Stomach (tissue), 8 donors: ENCODE measurements at regions not wholly inside any gene's neighbourhood (a gene's known extent, or its start where the extent isn't known, plus 50 kb on each side); places are given as distances from the start of the nearest gene placed in this dataset.

Experiments
- DNase-seq, 2 donors: peaks; one replicate each; pipeline versions ENCODE4 v3.0.0 to v3.0.0-alpha.2; 2013 to 2019
- H3K27ac ChIP-seq, 5 donors: fragments of 200-600 bp in 4 of 5; sonication (generic) in 4 of 5; one replicate each; pipeline ENCODE4 v1.5.1; 2013 to 2019; ENCODE audit warnings: mild to moderate bottlenecking in 1 of 5, moderate library complexity in 1 of 5
- H3K27me3 ChIP-seq, 3 donors: fragments of 200-600 bp; sonication (generic); one replicate each; pipeline ENCODE4 v1.5.1; 2017 to 2019; ENCODE audit warnings: mixed run types in 1 of 3
- H3K36me3 ChIP-seq, 4 donors: fragments of 200-600 bp; sonication (generic); 1 replicate in 3 of 4; 2 replicates in 1 of 4; pipeline ENCODE4 v1.5.1; 2016 to 2019
- H3K4me1 ChIP-seq, 4 donors: fragments of 200-600 bp; sonication (generic); one replicate each; pipeline ENCODE4 v1.5.1; 2016 to 2019
- H3K4me3 ChIP-seq, 4 donors: fragments of 200-600 bp; sonication (generic) in 3 of 4; one replicate each; pipeline ENCODE4 v1.5.1; 2016 to 2019; ENCODE audit warnings: mild to moderate bottlenecking in 1 of 4
- H3K9me3 ChIP-seq, 4 donors: fragments of 200-600 bp; sonication (generic); one replicate each; pipeline ENCODE4 v1.5.1; 2016 to 2019
- CTCF ChIP-seq, 7 experiments: fragments of 450-650 bp in 4 of 7; fragments of 200-600 bp in 3 of 7; sonication (generic) in 3 of 7; IDR thresholded peaks; one replicate each; pipeline ENCODE4 v1.5.1; 2016 to 2019; ENCODE audit warnings: antibody characterized with exemption in 7 of 7, control low read depth in 2 of 7, mild to moderate bottlenecking in 1 of 7
- EP300 ChIP-seq: sonication (generic); formaldehyde crosslinking; IDR thresholded peaks from one replicate; pipeline ENCODE4 v1.6.1; 2017; ENCODE audit warnings: antibody characterized with exemption
- POLR2A ChIP-seq, 4 donors: fragments of 450-650 bp; IDR thresholded peaks; one replicate each; pipeline ENCODE4 v1.6.1; 2016; ENCODE audit warnings: antibody characterized with exemption in 4 of 4, control low read depth in 2 of 4, mild to moderate bottlenecking in 1 of 4, moderate library complexity in 1 of 4
- POLR2AphosphoS5 ChIP-seq, 3 donors: sonication (generic); formaldehyde crosslinking; IDR thresholded peaks; one replicate each; pipeline ENCODE4 v1.6.1; 2016; ENCODE audit warnings: antibody characterized with exemption in 3 of 3
- WGBS, 5 donors: extraction: QIAGEN DNeasy Blood & Tissue Kit in 3 of 5; methylation state at CpG; one replicate each; pipeline versions ENCODE4 v1.1.5 to v1.1.7; 2013 to 2018; 5-methylcytosine and 5-hydroxymethylcytosine counted together
- intact Hi-C: fragments of 100-400 bp; cut with DNase I; formaldehyde crosslinking; loops from one replicate; pipeline ENCODE4 v1.15.1; 2023; ENCODE audit warnings: low total_unique reads
- donor health status: healthy with polysubstance abuse.
- donor health status: Bipolar disorder and iron deficiency.
- donor health status: healthy.

- TF ChIP-seq CTCF (IDR thresholded peaks at IDR 0.05) = no peak
- no peak for TF ChIP-seq EP300
- no peak for TF ChIP-seq POLR2A (IDR thresholded peaks at IDR 0.05)
- no peak for TF ChIP-seq POLR2AphosphoS5 (IDR thresholded peaks at IDR 0.05)
- Histone ChIP-seq H3K4me1 (peaks cover 6 to 24% (median 14%) of the 10 kb centered on the region in 4 donors), H3K36me3 (no peaks in the 10 kb centered on the region), H3K9me3 (no peaks in the 10 kb centered on the region), H3K27ac (no peak overlapping the region), H3K4me3 (no peak overlapping the region), H3K27me3 (no peaks in the 10 kb centered on the region)
- DNase-seq = no peak
- intact Hi-C loops = no loop called here
Observed at GRCh38 chr1:168911370-168911769, 182.4 kb upstream of the DPT start.

- Histone ChIP-seq H3K36me3 (no peaks in the 10 kb centered on the region), H3K9me3 (no peaks in the 10 kb centered on the region), H3K4me1 (peaks cover 0 to 1% (median 0%) of the 10 kb centered on the region in 4 donors), H3K27me3 (no peaks in the 10 kb centered on the region), H3K27ac (no peak overlapping the region), H3K4me3 (no peak overlapping the region)
- intact Hi-C loops = no loop called here
- WGBS, 5 donors = 86 to 95% (median 87%) methylated on average over 4 of the region's 4 CpGs
- no peak for DNase-seq
- no peak for TF ChIP-seq POLR2A (IDR thresholded peaks at IDR 0.05)
- TF ChIP-seq POLR2AphosphoS5 (IDR thresholded peaks at IDR 0.05) = no peak
- no peak for TF ChIP-seq EP300
- TF ChIP-seq CTCF (IDR thresholded peaks at IDR 0.05) = no peak
Observed at GRCh38 chr1:168913711-168914463, 184.9 kb upstream of the DPT start.

DNA sequence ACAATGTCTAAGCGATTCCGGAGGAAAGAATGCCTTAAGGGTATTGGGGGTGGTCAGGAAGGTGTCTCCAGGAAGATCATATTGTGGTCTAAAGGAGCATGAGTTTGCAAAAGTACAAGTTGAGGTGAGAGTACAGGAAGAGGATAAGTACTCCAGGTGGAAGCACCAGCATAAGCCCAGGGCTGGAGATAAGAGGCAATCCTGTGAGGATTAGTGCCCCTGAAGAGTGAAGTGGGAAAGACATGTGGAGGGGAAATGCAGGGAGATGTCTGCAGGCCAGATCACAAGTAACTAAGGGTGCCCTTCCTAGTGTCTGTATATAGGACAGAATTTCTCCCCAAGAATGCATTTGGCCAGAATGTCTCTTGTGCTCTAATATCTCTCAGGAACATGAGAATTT lies 188.3 kb upstream of the DPT start:
- H3K36me3 ChIP-seq = no peaks in the 10 kb centered on the region
- no peak overlapping the region for H3K27ac ChIP-seq
- no peak for DNase-seq
- WGBS, 5 donors = 86 to 98% (median 91%) methylated on average over 2 of the region's 2 CpGs
- TF ChIP-seq POLR2A (IDR thresholded peaks at IDR 0.05) (no peak), EP300 (no peak), CTCF (IDR thresholded peaks at IDR 0.05) (no peak), POLR2AphosphoS5 (IDR thresholded peaks at IDR 0.05) (no peak)
- no peaks in the 10 kb centered on the region for H3K27me3 ChIP-seq
- H3K4me1 ChIP-seq = peaks cover 14 to 31% (median 24%) of the 10 kb centered on the region in 4 donors
- no peaks in the 10 kb centered on the region for H3K9me3 ChIP-seq
- no peak overlapping the region for H3K4me3 ChIP-seq
- intact Hi-C loops = no loop called here

DNA sequence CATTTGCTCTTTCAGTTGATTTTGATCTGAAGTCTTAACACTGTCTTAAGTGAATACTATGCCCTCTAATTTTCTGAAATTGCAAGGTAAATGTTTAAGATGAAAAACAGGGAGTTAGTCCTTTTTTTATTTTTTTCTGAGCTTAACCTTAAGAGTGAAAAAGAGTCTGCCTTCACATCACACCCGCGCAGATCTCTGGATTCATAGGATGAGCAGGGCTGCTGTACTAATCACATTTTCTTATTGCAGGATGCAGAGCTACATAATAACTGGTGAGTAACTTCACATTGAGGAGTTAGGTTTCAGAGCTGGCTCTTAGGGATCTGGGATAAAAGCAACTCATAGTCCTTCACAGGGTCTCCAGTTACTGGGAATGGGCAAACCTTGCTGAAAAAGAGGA lies 188.7 kb upstream of the ATP1B1 start:
- no peaks in the 10 kb centered on the region for H3K9me3 ChIP-seq
- intact Hi-C loops = no loop called here
- no peaks in the 10 kb centered on the region for H3K27me3 ChIP-seq
- DNase-seq = no peak
- H3K36me3 ChIP-seq = no peaks in the 10 kb centered on the region
- TF ChIP-seq POLR2A (IDR thresholded peaks at IDR 0.05) (no peak), EP300 (no peak), POLR2AphosphoS5 (IDR thresholded peaks at IDR 0.05) (no peak), CTCF (IDR thresholded peaks at IDR 0.05) (no peak)
- H3K4me3 ChIP-seq = no peak overlapping the region
- peaks cover 14 to 31% (median 24%) of the 10 kb centered on the region in 4 donors for H3K4me1 ChIP-seq
- no peak overlapping the region for H3K27ac ChIP-seq
- WGBS, 5 donors = 87 to 98% (median 96%) methylated on average over 2 of the region's 2 CpGs
